LNCAP (cell line): ENCODE measurements at regions not wholly inside any gene's neighbourhood (a gene's known extent, or its start where the extent isn't known, plus 50 kb on each side); places are given as distances from the start of the nearest gene placed in this dataset.

Experiments used
- TF ChIP-seq, protein P1 (sequence below): fragments of 450-650 bp; IDR thresholded peaks from 2 replicates; pipeline ENCODE4 v1.5.1; 2017; ENCODE audit warnings: mild to moderate bottlenecking

DNA sequence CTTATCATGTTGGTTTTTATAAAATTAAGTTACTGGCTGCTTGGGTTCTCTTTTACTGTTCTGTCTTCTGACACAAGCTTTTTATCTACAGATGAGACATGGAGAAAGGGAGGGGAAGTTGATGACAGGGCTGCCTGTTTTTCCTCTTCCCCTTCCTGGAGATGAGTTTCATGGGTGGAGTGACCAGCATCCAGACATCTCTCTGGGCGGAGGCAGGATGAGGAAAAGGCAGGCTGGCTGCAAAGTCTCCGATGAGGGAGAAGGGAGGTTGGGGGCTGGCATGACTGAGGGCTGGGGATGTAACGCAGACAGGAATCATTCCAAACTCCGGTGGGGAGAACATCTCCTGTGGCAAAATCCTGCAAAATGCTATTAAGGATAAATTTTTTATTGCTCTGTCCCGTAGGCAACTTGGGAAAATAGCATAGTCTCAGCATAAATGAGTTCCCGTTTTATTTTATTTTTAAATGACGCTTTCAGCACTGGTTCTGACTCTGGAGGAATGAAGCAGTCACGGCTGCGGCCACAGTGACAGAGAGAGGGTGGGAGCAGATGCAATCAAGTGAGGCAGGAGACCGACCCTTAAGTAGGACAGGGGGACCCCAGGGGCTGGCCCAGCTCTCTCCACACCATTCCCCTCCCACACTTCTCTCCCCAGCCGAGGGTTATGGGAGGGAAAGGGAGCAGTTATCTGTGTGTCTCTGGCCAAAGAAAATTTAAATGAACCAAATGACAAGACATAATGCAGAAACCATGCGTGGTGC lies 108.8 kb upstream of the PMEPA1 start:
- TF ChIP-seq, protein P1, sequence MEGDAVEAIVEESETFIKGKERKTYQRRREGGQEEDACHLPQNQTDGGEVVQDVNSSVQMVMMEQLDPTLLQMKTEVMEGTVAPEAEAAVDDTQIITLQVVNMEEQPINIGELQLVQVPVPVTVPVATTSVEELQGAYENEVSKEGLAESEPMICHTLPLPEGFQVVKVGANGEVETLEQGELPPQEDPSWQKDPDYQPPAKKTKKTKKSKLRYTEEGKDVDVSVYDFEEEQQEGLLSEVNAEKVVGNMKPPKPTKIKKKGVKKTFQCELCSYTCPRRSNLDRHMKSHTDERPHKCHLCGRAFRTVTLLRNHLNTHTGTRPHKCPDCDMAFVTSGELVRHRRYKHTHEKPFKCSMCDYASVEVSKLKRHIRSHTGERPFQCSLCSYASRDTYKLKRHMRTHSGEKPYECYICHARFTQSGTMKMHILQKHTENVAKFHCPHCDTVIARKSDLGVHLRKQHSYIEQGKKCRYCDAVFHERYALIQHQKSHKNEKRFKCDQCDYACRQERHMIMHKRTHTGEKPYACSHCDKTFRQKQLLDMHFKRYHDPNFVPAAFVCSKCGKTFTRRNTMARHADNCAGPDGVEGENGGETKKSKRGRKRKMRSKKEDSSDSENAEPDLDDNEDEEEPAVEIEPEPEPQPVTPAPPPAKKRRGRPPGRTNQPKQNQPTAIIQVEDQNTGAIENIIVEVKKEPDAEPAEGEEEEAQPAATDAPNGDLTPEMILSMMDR: no peak

DNA sequence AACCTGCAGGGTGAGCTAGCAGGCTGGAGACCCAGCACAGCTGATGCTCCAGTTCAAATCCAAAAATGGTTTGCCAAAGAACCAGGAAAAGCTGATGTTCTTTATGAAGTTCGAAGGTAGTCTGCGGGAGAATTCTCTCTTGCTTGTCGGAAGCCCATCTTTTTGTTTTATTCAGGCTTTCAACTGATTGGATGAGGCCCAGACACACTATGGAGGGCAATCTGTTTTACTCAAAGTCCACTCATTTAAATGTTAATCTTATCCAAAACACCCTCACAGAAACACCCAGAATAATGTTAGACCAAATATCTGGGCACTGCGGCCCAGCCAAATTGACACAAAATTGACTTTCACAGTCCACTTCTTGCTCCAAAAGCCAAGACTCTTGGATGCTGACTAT lies 105.6 kb upstream of the PMEPA1 start:
- TF ChIP-seq, protein P1: no peak

DNA sequence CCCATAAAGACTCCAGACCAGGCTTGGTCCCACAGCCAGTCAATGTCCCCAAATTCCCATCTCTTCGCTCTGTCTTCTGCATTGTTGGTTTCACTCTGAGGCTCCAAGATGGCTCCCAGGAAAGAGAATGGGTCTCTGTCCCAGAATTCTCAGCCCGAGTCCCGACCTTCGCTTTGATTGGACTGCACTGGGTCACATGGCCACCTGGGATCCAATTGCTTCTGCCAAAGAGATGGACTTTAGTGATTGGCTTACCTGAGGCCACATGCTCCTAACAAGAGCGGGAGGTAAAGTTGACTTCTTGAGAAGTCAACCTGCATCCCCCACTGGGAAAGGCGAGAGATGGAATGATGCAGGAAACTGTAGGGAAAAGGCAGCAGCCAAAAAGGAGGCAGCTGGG lies 104.7 kb upstream of the PMEPA1 start:
- TF ChIP-seq, protein P1: no peak

DNA sequence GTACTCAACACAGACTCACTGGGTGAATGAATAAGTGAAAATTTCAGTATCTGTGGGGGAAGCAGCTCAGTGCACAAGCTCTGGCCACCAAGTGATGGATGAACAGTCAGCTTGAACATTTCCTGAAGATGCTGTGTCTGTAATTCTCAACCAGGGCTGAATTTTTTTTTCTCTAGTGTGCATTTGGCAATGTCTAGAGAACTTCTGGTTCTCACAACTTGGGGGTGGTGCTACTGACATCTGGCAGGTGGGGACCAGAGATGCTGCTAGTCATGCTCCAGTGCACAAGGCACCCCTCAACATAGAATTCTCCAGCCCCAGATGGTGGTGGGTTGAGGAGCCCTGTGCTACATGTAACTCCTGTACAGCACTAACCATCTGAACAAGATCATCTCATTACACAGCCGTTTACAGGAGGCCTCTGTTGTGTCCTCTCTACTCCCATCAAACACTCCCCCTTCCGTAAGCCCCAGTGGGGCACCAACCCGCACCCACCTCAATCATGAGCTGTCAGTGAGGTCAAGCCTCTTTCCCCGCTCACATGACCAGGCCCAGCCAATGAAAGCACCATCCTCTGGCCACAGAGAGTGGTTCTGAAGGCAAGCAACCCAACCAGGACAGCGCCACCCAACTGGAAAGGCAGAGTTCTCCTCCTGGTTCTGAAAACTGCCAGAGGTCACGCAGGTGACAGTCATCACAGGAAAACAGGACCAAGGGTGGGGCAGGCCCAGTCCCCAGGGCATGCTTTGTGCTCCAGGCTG lies 103.9 kb upstream of the PMEPA1 start:
- TF ChIP-seq, protein P1: no peak

DNA sequence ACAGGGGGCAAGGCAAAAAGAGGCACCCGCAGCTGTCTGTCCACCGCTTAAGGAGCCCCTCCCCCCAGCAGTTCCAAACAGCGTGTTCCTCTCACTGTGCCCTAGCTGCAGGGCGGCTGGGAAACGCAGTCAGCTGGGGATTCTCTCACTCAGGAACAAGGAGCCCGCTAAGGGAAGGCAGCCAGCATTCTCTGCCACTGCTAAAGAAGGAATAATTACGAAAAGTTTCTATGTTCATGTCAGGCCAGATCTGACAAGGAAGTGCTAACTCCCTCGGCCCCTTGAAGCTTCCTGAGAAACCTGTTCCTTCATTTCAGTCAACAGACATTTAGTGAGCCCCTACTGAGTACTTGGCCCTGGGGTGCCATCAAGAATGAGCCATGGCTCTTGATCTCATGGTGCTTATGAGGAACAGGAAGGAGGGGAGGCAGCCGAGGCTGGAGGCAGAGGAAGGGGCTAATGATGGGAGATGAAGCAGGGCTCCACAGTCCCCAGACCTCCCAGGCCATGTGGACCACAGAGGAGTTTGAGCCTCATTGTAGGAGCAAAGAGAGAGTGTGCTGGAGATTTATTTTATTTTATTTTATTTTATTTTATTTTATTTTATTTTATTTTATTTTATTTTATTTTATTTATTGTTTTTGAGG lies 101.7 kb upstream of the PMEPA1 start:
- TF ChIP-seq, protein P1: no peak

DNA sequence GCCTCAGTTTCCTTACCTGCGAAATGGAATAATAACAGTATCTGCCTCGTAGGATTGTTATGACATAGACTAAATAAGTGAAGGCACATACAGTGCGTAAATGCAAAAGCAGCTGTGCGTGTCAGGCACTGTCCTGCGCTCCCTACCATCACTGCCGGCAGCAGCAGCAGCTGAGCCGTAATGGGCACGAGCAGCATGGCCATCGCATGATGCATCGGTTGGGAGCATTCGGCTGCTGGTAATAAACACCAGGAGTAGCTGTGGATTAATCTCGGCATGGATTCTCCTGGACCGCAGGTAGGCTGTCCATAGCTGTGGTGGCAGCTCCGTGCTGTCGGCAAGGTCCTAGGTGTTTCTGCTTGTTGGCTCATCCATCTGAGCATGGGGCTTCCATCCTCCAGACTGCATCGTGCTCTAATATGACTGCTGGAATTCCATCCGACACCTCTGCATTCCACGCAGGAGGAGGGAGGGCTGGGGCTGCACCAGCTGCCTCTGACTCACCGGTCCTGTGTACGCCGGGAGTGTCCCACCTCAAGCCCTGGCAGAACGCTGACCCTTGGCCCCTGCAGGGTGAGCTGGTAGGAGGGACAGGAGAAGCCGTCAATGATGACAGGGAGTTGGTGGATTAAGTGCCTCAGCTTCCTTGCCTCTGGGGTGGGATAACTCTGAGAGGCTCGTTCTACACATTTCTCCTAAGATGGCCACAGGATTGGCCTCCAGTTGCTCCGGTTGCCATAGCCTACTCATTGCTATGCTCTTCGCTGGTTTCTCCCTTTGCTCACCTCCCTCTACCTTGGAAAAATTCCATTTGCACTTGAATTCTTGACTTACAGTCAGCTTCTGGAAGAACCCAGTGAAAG lies 100.9 kb upstream of the PMEPA1 start:
- TF ChIP-seq, protein P1: no peak

DNA sequence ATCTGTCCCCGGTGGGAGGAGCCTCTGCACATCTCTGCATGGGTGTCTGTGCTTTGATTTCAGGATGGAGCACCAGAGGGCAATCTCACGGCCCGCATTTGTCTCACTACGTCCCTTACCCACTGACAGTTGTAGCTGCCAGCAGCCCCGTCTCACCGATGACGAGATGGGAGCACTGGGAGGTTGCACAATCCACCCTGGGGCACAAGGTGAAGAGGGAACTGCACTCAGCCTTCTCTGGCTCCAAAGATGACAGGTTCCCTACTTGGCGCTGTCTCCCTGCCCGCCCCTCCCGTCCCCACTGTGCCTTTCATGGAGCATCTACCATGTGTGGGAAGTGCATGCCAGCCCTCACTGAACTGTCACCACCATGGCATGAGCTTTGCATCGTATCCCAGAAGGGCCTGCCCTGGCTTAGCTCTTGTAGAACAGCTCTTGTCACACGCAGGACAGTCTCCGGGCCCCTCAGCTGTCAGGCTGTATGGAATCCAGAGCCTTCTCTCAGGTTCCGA lies 99.9 kb upstream of the PMEPA1 start:
- TF ChIP-seq, protein P1: no peak
